IMR-90 (cell line): ENCODE measurements at regions not wholly inside any gene's neighbourhood (a gene's known extent, or its start where the extent isn't known, plus 50 kb on each side); places are given as distances from the start of the nearest gene placed in this dataset.

Experiments used
- ATAC-seq: fragments of 200-7000 bp; cut with Tn5 transposase; 2 replicates; pipeline ENCODE4 v1.9.1; 2020; ENCODE audit warnings: low read depth, mild to moderate bottlenecking, moderate library complexity
- BruUV-seq: library from RNA; stranded (reverse); fragments of 400-500 nt; replicated peaks from 2 replicates; lab custom pipeline; 2021; lab: Mats Ljungman, UMichigan
- CTCF ChIA-PET: fragments of 300-600 bp; formaldehyde crosslinking; extraction: SDS; loops from one replicate; lab custom pipeline; 2021; ENCODE audit warnings: antibody characterized with exemption; lab: Yijun Ruan, JAX
- POLR2A ChIA-PET: fragments of 300-600 bp; sonication (Branson Sonifier 250); formaldehyde crosslinking; loops from one replicate; lab custom pipeline; 2022; ENCODE audit warnings: antibody characterized with exemption; ENCODE audit not compliant: unreplicated experiment; lab: Charles Lee
- DNase-seq: peaks from one replicate; pipeline ENCODE4 v3.0.0; 2013
- H2AFZ ChIP-seq: replicated peaks from 2 replicates; pipeline ENCODE3; 2013; ENCODE audit warnings: low read length, mild to moderate bottlenecking; ENCODE audit not compliant: poor library complexity
- H2AK5ac ChIP-seq: 2 replicates; pipeline ENCODE4 v1.6.1; 2013; ENCODE audit warnings: low read depth, low read length, inconsistent platforms
- H2AK9ac ChIP-seq: replicated peaks from 2 replicates; pipeline ENCODE3; 2013; ENCODE audit warnings: mild to moderate bottlenecking, low read depth, low read length, moderate library complexity; ENCODE audit not compliant: poor library complexity
- H2BK120ac ChIP-seq: 2 replicates; pipeline ENCODE4 v1.6.1; 2013; ENCODE audit warnings: low read depth, low read length, inconsistent platforms
- H2BK15ac ChIP-seq: 3 replicates; pipeline ENCODE4 v1.6.1; 2013; ENCODE audit warnings: low read depth, low read length, inconsistent platforms
- H2BK20ac ChIP-seq: 2 replicates; pipeline ENCODE4 v1.6.1; 2013; ENCODE audit warnings: low read depth, mild to moderate bottlenecking, inconsistent platforms, low read length, moderate library complexity
- H2BK5ac ChIP-seq: 2 replicates; pipeline ENCODE4 v1.6.1; 2013; ENCODE audit warnings: mild to moderate bottlenecking, low read depth, low read length, inconsistent platforms; ENCODE audit not compliant: poor library complexity, severe bottlenecking
- H3K14ac ChIP-seq: replicated peaks from 2 replicates; pipeline ENCODE4 v1.6.1; 2013; ENCODE audit warnings: low read depth, low read length, inconsistent platforms
- H3K18ac ChIP-seq: 2 replicates; pipeline ENCODE4 v1.6.1; 2013; ENCODE audit warnings: low read depth, low read length, control low read depth
- H3K23ac ChIP-seq: 2 replicates; pipeline ENCODE4 v1.6.1; 2013; ENCODE audit warnings: low read depth, low read length, inconsistent platforms
- H3K27ac ChIP-seq: 2 replicates; pipeline ENCODE4 v1.5.1; 2013; ENCODE audit warnings: mild to moderate bottlenecking, control low read depth, low read length; ENCODE audit not compliant: insufficient read depth
- H3K27me3 ChIP-seq: 2 replicates; pipeline ENCODE4 v1.6.1; 2013; ENCODE audit warnings: low read length; ENCODE audit not compliant: control insufficient read depth, insufficient read depth
- H3K36me3 ChIP-seq: 2 replicates; pipeline ENCODE4 v1.6.1; 2013; ENCODE audit warnings: low read length, mixed read lengths; ENCODE audit not compliant: control insufficient read depth, insufficient read depth
- H3K4ac ChIP-seq: 2 replicates; pipeline ENCODE4 v1.6.1; 2013; ENCODE audit warnings: low read depth, low read length, inconsistent platforms
- H3K4me1 ChIP-seq: 2 replicates; pipeline ENCODE4 v1.6.1; 2013; ENCODE audit warnings: low read length, mixed read lengths; ENCODE audit not compliant: control insufficient read depth, insufficient read depth
- H3K4me2 ChIP-seq: 2 replicates; pipeline ENCODE4 v1.6.1; 2013; ENCODE audit warnings: low read depth, mild to moderate bottlenecking, control low read depth, low read length, moderate library complexity
- H3K4me3 ChIP-seq: 2 replicates; pipeline ENCODE4 v1.5.1; 2013; ENCODE audit warnings: low read depth, mild to moderate bottlenecking, control low read depth, low read length, moderate library complexity; ENCODE audit not compliant: insufficient read depth
- H3K56ac ChIP-seq: 2 replicates; pipeline ENCODE4 v1.6.1; 2013; ENCODE audit warnings: low read length, inconsistent platforms; ENCODE audit not compliant: insufficient read depth; ENCODE audit errors: extremely low read depth
- H3K79me1 ChIP-seq, 2 experiments: 2 replicates each; pipeline ENCODE4 v1.6.1; 2013; ENCODE audit warnings: low read length in 2 of 2, inconsistent platforms in 1 of 2, low read depth in 1 of 2
- H3K9ac ChIP-seq: 2 replicates; pipeline ENCODE4 v1.6.1; 2013; ENCODE audit warnings: low read depth, low read length, control low read depth
- H3K9me1 ChIP-seq: 2 replicates; pipeline ENCODE4 v1.6.1; 2013; ENCODE audit warnings: low read length, inconsistent platforms; ENCODE audit not compliant: insufficient read depth
- H3K9me3 ChIP-seq: 2 replicates; pipeline ENCODE4 v1.6.1; 2013; ENCODE audit warnings: low read length; ENCODE audit not compliant: control insufficient read depth, insufficient read depth
- H4K20me1 ChIP-seq: 2 replicates; pipeline ENCODE4 v1.6.1; 2013; ENCODE audit warnings: low read length, inconsistent platforms; ENCODE audit not compliant: insufficient read depth
- H4K5ac ChIP-seq: 2 replicates; pipeline ENCODE4 v1.6.1; 2013; ENCODE audit warnings: mild to moderate bottlenecking, low read depth, low read length, control low read depth
- H4K8ac ChIP-seq, 2 experiments: 2 replicates each; pipeline ENCODE4 v1.6.1; 2013; ENCODE audit warnings: low read depth in 2 of 2, low read length in 2 of 2, control low read depth in 1 of 2, inconsistent platforms in 1 of 2
- H4K91ac ChIP-seq: 2 replicates; pipeline ENCODE4 v1.6.1; 2013; ENCODE audit warnings: low read depth, low read length, inconsistent platforms; ENCODE audit not compliant: insufficient read depth
- BHLHE40 ChIP-seq: fragments of 150-350 bp; IDR thresholded peaks from 2 replicates; pipeline ENCODE4 v1.6.1; 2016; ENCODE audit warnings: mild to moderate bottlenecking, low read depth, low read length
- CEBPB ChIP-seq: IDR thresholded peaks from 2 replicates; pipeline ENCODE4 v1.6.1; 2012; ENCODE audit warnings: low read depth, low read length, improper control_type of control experiment
- CHD1 ChIP-seq: IDR thresholded peaks from 2 replicates; pipeline ENCODE4 v1.6.1; 2012; ENCODE audit warnings: low read depth, low read length, improper control_type of control experiment
- FOS ChIP-seq: fragments of 150-350 bp; IDR thresholded peaks from 2 replicates; pipeline ENCODE4 v1.6.1; 2016; ENCODE audit warnings: low read depth, low read length
- MAFK ChIP-seq: IDR thresholded peaks from 2 replicates; pipeline ENCODE4 v1.6.1; 2012; ENCODE audit warnings: low read depth, low read length, improper control_type of control experiment
- MAZ ChIP-seq: IDR thresholded peaks from 2 replicates; pipeline ENCODE4 v1.6.1; 2012; ENCODE audit warnings: low read depth, mild to moderate bottlenecking, low read length, improper control_type of control experiment, moderate library complexity, borderline replicate concordance
- MXI1 ChIP-seq: IDR thresholded peaks from 2 replicates; pipeline ENCODE4 v1.6.1; 2012; ENCODE audit warnings: low read depth, mild to moderate bottlenecking, low read length, moderate library complexity, borderline replicate concordance
- RAD21 ChIP-seq: IDR thresholded peaks from 2 replicates; pipeline ENCODE4 v1.6.1; 2012; ENCODE audit warnings: low read length, improper control_type of control experiment
- RCOR1 ChIP-seq: IDR thresholded peaks from 2 replicates; pipeline ENCODE4 v1.6.1; 2012; ENCODE audit warnings: mild to moderate bottlenecking, low read length, improper control_type of control experiment; ENCODE audit not compliant: insufficient replicate concordance
- SMC3 ChIP-seq: fragments of 150-350 bp; IDR thresholded peaks from 2 replicates; pipeline ENCODE4 v1.6.1; 2016; ENCODE audit warnings: low read depth, mild to moderate bottlenecking, antibody characterized with exemption, low read length, moderate library complexity
- USF2 ChIP-seq: fragments of 150-350 bp; IDR thresholded peaks from 2 replicates; pipeline ENCODE4 v1.6.1; 2017; ENCODE audit warnings: mild to moderate bottlenecking, antibody characterized with exemption, low read length, low read depth
- WGBS, 2 experiments: methylation state at CpG; one replicate each; pipeline versions ENCODE4 v1.1.5 to v1.1.7; 2013; ENCODE audit warnings: missing lambda C conversion rate in 2 of 2; ENCODE audit not compliant: insufficient read length in 1 of 2; ENCODE audit errors: extremely low coverage in 2 of 2; 5-methylcytosine and 5-hydroxymethylcytosine counted together
- dilution Hi-C: fragments of 300-500 bp; cut with HindIII; formaldehyde crosslinking; loops from one replicate; pipeline ENCODE4 v1.14.3; 2018; ENCODE audit warnings: low sequenced_read_pairs; ENCODE audit not compliant: unreplicated experiment
- in situ Hi-C: fragments of 300-500 bp; cut with MboI; formaldehyde crosslinking; loops from 3 replicates; pipeline ENCODE4 v1.14.3; 2019; ENCODE audit warnings: low sequenced_read_pairs, inconsistent platforms, mixed read lengths
- intact Hi-C: fragments of 100-400 bp; cut with micrococcal nuclease; formaldehyde crosslinking; loops from 2 replicates; pipeline ENCODE4 v1.10.0; 2022
- TF ChIP-seq, protein P1 (sequence below): conservative IDR thresholded peaks from 2 replicates; pipeline ENCODE4 v1.5.1; 2012; ENCODE audit warnings: mild to moderate bottlenecking, low read depth, low read length, improper control_type of control experiment
- TF ChIP-seq, protein P2 (sequence below): fragments of 150-350 bp; IDR thresholded peaks from 2 replicates; pipeline ENCODE4 v1.6.1; 2016; ENCODE audit warnings: low read depth, mild to moderate bottlenecking, low read length, moderate library complexity, borderline replicate concordance

- Histone ChIP-seq H2AFZ (no peak overlapping the region), H3K9me3 (peaks cover 4% of the 10 kb centered on the region; the same call in 1 of the 2 replicates), H2BK120ac (no peak overlapping the region), H2BK15ac (no peak overlapping the region), H2BK5ac (no peak overlapping the region), H2BK20ac (no peak overlapping the region), H3K9ac (no peak overlapping the region), H3K4me3 (no peak overlapping the region), H3K79me1 (no peaks in the 10 kb centered on the region), H3K4ac (no peak overlapping the region), H3K27me3 (no peaks in the 10 kb centered on the region), H3K9me1 (no peaks in the 10 kb centered on the region), H4K91ac (no peak overlapping the region), H3K18ac (no peak overlapping the region), H3K56ac (no peak overlapping the region), H3K23ac (no peak overlapping the region), H3K36me3 (no peaks in the 10 kb centered on the region), H3K4me1 (no peaks in the 10 kb centered on the region), H3K14ac (no peak overlapping the region), H3K27ac (no peak overlapping the region), H4K5ac (no peak overlapping the region), H3K4me2 (no peak overlapping the region), H4K8ac (no peak overlapping the region), H4K20me1 (no peaks in the 10 kb centered on the region), H2AK5ac (no peak overlapping the region), H2AK9ac (no peak overlapping the region)
- dilution Hi-C loops, result no loop called here
- TF ChIP-seq RCOR1 (no peak), USF2 (no peak), CEBPB (no peak), SMC3 (no peak), CHD1 (no peak), MXI1 (no peak), MAZ (no peak), BHLHE40 (no peak), FOS (no peak), RAD21 (no peak), MAFK (no peak)
- TF ChIP-seq, protein P1, sequence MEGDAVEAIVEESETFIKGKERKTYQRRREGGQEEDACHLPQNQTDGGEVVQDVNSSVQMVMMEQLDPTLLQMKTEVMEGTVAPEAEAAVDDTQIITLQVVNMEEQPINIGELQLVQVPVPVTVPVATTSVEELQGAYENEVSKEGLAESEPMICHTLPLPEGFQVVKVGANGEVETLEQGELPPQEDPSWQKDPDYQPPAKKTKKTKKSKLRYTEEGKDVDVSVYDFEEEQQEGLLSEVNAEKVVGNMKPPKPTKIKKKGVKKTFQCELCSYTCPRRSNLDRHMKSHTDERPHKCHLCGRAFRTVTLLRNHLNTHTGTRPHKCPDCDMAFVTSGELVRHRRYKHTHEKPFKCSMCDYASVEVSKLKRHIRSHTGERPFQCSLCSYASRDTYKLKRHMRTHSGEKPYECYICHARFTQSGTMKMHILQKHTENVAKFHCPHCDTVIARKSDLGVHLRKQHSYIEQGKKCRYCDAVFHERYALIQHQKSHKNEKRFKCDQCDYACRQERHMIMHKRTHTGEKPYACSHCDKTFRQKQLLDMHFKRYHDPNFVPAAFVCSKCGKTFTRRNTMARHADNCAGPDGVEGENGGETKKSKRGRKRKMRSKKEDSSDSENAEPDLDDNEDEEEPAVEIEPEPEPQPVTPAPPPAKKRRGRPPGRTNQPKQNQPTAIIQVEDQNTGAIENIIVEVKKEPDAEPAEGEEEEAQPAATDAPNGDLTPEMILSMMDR, result no peak
- TF ChIP-seq, protein P2, sequence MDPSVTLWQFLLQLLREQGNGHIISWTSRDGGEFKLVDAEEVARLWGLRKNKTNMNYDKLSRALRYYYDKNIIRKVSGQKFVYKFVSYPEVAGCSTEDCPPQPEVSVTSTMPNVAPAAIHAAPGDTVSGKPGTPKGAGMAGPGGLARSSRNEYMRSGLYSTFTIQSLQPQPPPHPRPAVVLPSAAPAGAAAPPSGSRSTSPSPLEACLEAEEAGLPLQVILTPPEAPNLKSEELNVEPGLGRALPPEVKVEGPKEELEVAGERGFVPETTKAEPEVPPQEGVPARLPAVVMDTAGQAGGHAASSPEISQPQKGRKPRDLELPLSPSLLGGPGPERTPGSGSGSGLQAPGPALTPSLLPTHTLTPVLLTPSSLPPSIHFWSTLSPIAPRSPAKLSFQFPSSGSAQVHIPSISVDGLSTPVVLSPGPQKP, result no peak
- POLR2A ChIA-PET, result no interaction called here
- CTCF ChIA-PET, result no interaction called here
- no CpG with 5 or more reads among the region's 1 CpG for WGBS, 2 experiments
- intact Hi-C loops, result no loop called here
- in situ Hi-C loops, result no loop called here
- ATAC-seq (no peak), DNase-seq (no peak)
- BruUV-seq, result no TSS peak
Measured at GRCh38 chr4:36872679-36873078, 371.9 kb upstream of the NWD2 start.
